K562 (cell line): ENCODE measurements at regions not wholly inside any gene's neighbourhood (a gene's known extent, or its start where the extent isn't known, plus 50 kb on each side); places are given as distances from the start of the nearest gene placed in this dataset.

Experiments used
- ATAC-seq: fragments of 200-7000 bp; cut with Tn5 transposase; 3 replicates; pipeline ENCODE4 v1.9.1; 2020; ENCODE audit warnings: moderate library complexity
- BruUV-seq: library from RNA; stranded (reverse); fragments of 400-500 nt; replicated peaks from 2 replicates; lab custom pipeline; 2021; lab: Mats Ljungman, UMichigan
- CTCF ChIA-PET: fragments of 300-600 bp; formaldehyde crosslinking; extraction: SDS; loops from one replicate; lab custom pipeline; 2021; ENCODE audit warnings: low intra/inter-chr PET ratio; lab: Yijun Ruan, JAX
- POLR2A ChIA-PET: fragments of 300-600, 350-650 bp; sonication (Branson Sonifier 250); formaldehyde crosslinking; extraction: SDS; loops from one replicate; lab custom pipeline; 2021; ENCODE audit warnings: antibody characterized with exemption, inconsistent platforms; lab: Yijun Ruan, JAX
- DNase-seq, 4 experiments: peaks; one replicate each; pipeline versions ENCODE4 v3.0.0 to v3.0.0-alpha.2; 2011 to 2018; ENCODE audit warnings: low spot score in 3 of 4, mixed read lengths in 3 of 4; ENCODE audit errors: extremely low read depth in 1 of 4
- FAIRE-seq: peaks from 2 replicates; lab custom pipeline; 2011; peaks lifted over from hg19 to GRCh38; lab: Jason Lieb, UNC
- H2AFZ ChIP-seq: 2 replicates; pipeline ENCODE4 v1.6.0; 2011; ENCODE audit warnings: low read depth, low read length, control low read depth, inconsistent platforms
- H3K27ac ChIP-seq: fragments of 200-600 bp; 3 replicates; pipeline ENCODE4 v1.8.0; 2011; ENCODE audit warnings: low read depth, mild to moderate bottlenecking, control low read depth, inconsistent platforms, low read length, moderate library complexity, mixed read lengths; ENCODE audit errors: extremely low read depth
- H3K27me3 ChIP-seq, 2 experiments: fragments of 300-600 bp in 1 of 2; 2 replicates in 1 of 2; 3 replicates in 1 of 2; pipeline versions ENCODE4 v1.6.0 to v1.8.0; 2011; ENCODE audit warnings: inconsistent platforms in 2 of 2, low read length in 2 of 2, mild to moderate bottlenecking in 1 of 2, mixed read lengths in 1 of 2, moderate library complexity in 1 of 2; ENCODE audit not compliant: control insufficient read depth in 2 of 2, insufficient read depth in 2 of 2
- H3K36me3 ChIP-seq: fragments of 300-600 bp; 3 replicates; pipeline ENCODE4 v1.8.0; 2011; ENCODE audit warnings: mild to moderate bottlenecking, low read length, inconsistent platforms; ENCODE audit not compliant: control insufficient read depth, insufficient read depth
- H3K4me1 ChIP-seq, 2 experiments: fragments of 200-600 bp in 1 of 2; replicated peaks in 1 of 2; 2 replicates in 1 of 2; 3 replicates in 1 of 2; pipeline versions ENCODE4 v1.5.1 to v1.8.0; 2011; ENCODE audit warnings: inconsistent platforms in 2 of 2, low read length in 2 of 2, mild to moderate bottlenecking in 1 of 2, mixed read lengths in 1 of 2, moderate library complexity in 1 of 2; ENCODE audit not compliant: control insufficient read depth in 2 of 2, insufficient read depth in 2 of 2
- H3K4me2 ChIP-seq: 2 replicates; pipeline ENCODE4 v1.6.1; 2011; ENCODE audit warnings: low read length, control low read depth, inconsistent platforms, mixed read lengths; ENCODE audit not compliant: insufficient read depth
- H3K4me3 ChIP-seq: fragments of 200-600 bp; sonication (generic), shearing (Covaris generic); 2 replicates; pipeline ENCODE4 v1.5.1; 2016; ENCODE audit warnings: control low read depth, inconsistent platforms
- H3K79me2 ChIP-seq: fragments of 200-600 bp; 3 replicates; pipeline ENCODE4 v1.8.0; 2011; ENCODE audit warnings: low read length, inconsistent platforms; ENCODE audit not compliant: control insufficient read depth, insufficient read depth
- H3K9ac ChIP-seq, 2 experiments: 2 replicates each; pipeline versions ENCODE4 v1.6.0 to v1.6.1; 2011; ENCODE audit warnings: low read depth in 2 of 2, low read length in 2 of 2, control low read depth in 1 of 2, inconsistent platforms in 1 of 2, mild to moderate bottlenecking in 1 of 2, mixed read lengths in 1 of 2; ENCODE audit not compliant: insufficient read depth in 1 of 2
- H3K9me1 ChIP-seq: one replicate; pipeline ENCODE4 v1.6.0; 2011; ENCODE audit warnings: inconsistent platforms, mild to moderate bottlenecking, low read length, moderate library complexity; ENCODE audit not compliant: control insufficient read depth, insufficient read depth
- H3K9me3 ChIP-seq: replicated peaks from 2 replicates; pipeline ENCODE4 v1.5.1; 2011; ENCODE audit warnings: low read depth, low read length, inconsistent platforms; ENCODE audit not compliant: control insufficient read depth, insufficient read depth
- H4K20me1 ChIP-seq: replicated peaks from 2 replicates; pipeline ENCODE4 v1.6.1; 2011; ENCODE audit warnings: low read length, inconsistent platforms, mixed read lengths; ENCODE audit not compliant: control insufficient read depth, insufficient read depth
- GTF2F1 ChIP-seq: IDR thresholded peaks from 2 replicates; pipeline ENCODE4 v1.6.1; 2011; ENCODE audit warnings: low read depth, low read length, improper control_type of control experiment
- HDAC6 ChIP-seq: IDR thresholded peaks from 2 replicates; pipeline ENCODE4 v1.6.1; 2012; ENCODE audit warnings: low read depth, mild to moderate bottlenecking, control low read depth, inconsistent platforms, low read length, moderate library complexity
- PPARD ChIP-seq: fragments of 250-450 bp; sonication (Bioruptor Pico); IDR thresholded peaks from 2 replicates; pipeline ENCODE4 v1.8.0; 2022; ENCODE audit warnings: inconsistent platforms, mild to moderate bottlenecking, moderate library complexity
- TRIM28 ChIP-seq: fragments of 450-650 bp; IDR thresholded peaks from 2 replicates; pipeline ENCODE4 v1.6.1; 2017
- XRCC5 ChIP-seq: fragments of 200-400 bp; formaldehyde crosslinking; IDR thresholded peaks from 2 replicates; pipeline ENCODE4 v1.6.1; 2017; ENCODE audit warnings: low read depth, mild to moderate bottlenecking, low read length
- WGBS: fragments of 100-300 bp; shearing (Covaris generic); methylation state at CpG from one replicate; pipeline ENCODE4 v1.1.6; 2016; ENCODE audit warnings: low coverage, mixed read lengths; ENCODE audit not compliant: insufficient coverage; ENCODE audit errors: missing lambda C conversion rate; 5-methylcytosine and 5-hydroxymethylcytosine counted together
- in situ Hi-C: fragments of 300-500 bp; cut with MboI; formaldehyde crosslinking; loops from 4 replicates; pipeline ENCODE4 v1.15.0; 2018; ENCODE audit warnings: inconsistent platforms, mixed read lengths
- intact Hi-C: fragments of 100-400 bp; cut with micrococcal nuclease; formaldehyde crosslinking; loops from 2 replicates; pipeline ENCODE4 v1.14.2; 2022

DNA sequence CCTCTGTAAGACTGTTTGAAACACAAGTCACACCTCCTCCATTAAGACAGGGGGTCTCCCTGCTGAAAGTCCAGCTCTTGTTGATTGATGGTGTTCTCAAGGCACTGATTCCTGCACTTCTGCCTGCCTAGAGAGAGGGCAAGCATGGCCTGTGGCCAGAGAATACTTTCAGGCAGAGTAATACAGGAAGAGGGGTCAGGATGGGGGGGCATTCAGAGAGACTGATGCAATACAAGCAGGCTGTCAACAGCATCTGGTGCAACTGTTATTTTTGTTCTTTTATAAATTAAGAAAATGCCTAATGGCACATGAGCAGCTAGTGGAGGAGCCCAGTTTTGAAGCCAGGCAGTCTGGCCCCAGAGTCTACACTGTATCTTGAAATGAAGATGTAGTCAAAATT, 302.2 kb downstream of the DIRAS2 start:
- H3K9ac ChIP-seq: no peak overlapping the region
- FAIRE-seq: no peak
- TF ChIP-seq XRCC5 (no peak), PPARD (CRISPR knock-in tag) (no peak)
- TF ChIP-seq, all 486 proteins: peak for 0
- DNase-seq (no peak), ATAC-seq (no peak)
- H3K9me1 ChIP-seq: no peaks in the 10 kb centered on the region
- no peaks in the 10 kb centered on the region for H3K27me3 ChIP-seq
- no peaks in the 10 kb centered on the region for H3K9me3 ChIP-seq
- in situ Hi-C loops (no loop called here), intact Hi-C loops (no loop called here)
- CTCF ChIA-PET: no interaction called here
- H3K4me2 ChIP-seq: no peak overlapping the region
- POLR2A ChIA-PET: interaction anchor here (0.6 kb wide), 1 partner anchor 574 kb away, joined by 3 read pairs; no protein-coding TSS in a partner anchor
- H3K79me2 ChIP-seq: no peaks in the 10 kb centered on the region
- H3K4me1 ChIP-seq: no peaks in the 10 kb centered on the region
- H4K20me1 ChIP-seq: no peaks in the 10 kb centered on the region
- no peak overlapping the region for H3K4me3 ChIP-seq
- no peak overlapping the region for H2AFZ ChIP-seq
- H3K36me3 ChIP-seq: no peaks in the 10 kb centered on the region
- no TSS peak for BruUV-seq
- H3K27ac ChIP-seq: no peak overlapping the region

DNA sequence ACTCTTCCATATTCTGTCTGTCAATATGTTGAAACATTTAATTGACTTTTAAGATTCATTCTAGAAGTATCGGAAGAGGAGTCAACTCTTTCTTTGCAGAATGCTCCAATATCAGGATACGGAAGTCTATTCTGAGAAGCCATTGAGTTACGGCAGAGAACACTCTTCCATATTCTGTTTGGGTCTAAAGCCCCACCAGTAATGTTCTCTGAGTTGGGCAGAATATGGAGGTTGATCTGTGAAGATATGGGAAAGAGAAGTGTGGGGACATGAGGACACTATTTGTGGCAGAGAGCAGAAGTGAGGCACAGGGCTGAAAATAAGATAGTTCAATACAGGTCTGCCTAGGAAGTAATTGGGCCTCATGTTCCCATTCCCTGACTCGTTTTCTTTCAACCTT, 300.0 kb downstream of the DIRAS2 start:
- no peaks in the 10 kb centered on the region for H3K9me3 ChIP-seq
- DNase-seq (no peak), ATAC-seq (no peak), FAIRE-seq (no peak)
- H3K9me1 ChIP-seq: no peaks in the 10 kb centered on the region
- in situ Hi-C loops (no loop called here), intact Hi-C loops (no loop called here)
- 0% methylated on average over 4 of the region's 4 CpGs for WGBS
- H3K27ac ChIP-seq: no peak overlapping the region
- ChIA-PET CTCF (interaction anchor here (0.6 kb wide), 1 partner anchor 14 kb away, joined by 3 read pairs; no protein-coding TSS in a partner anchor), POLR2A (no interaction called here)
- no peak overlapping the region for H3K9ac ChIP-seq
- no peak overlapping the region for H3K4me3 ChIP-seq
- no peaks in the 10 kb centered on the region for H3K27me3 ChIP-seq
- no peaks in the 10 kb centered on the region for H3K36me3 ChIP-seq
- no peaks in the 10 kb centered on the region for H4K20me1 ChIP-seq
- H3K4me1 ChIP-seq: no peaks in the 10 kb centered on the region
- TF ChIP-seq HDAC6: no peak
- no peak for TF ChIP-seq GTF2F1
- TF ChIP-seq TRIM28: no peak
- H2AFZ ChIP-seq: no peak overlapping the region
- no peak overlapping the region for H3K4me2 ChIP-seq
- BruUV-seq: no TSS peak
- no peaks in the 10 kb centered on the region for H3K79me2 ChIP-seq
